ENCODE measurements at regions not wholly inside any gene's neighbourhood (a gene's known extent, or its start where the extent isn't known, plus 50 kb on each side); places are given as distances from the start of the nearest gene placed in this dataset.

DNA sequence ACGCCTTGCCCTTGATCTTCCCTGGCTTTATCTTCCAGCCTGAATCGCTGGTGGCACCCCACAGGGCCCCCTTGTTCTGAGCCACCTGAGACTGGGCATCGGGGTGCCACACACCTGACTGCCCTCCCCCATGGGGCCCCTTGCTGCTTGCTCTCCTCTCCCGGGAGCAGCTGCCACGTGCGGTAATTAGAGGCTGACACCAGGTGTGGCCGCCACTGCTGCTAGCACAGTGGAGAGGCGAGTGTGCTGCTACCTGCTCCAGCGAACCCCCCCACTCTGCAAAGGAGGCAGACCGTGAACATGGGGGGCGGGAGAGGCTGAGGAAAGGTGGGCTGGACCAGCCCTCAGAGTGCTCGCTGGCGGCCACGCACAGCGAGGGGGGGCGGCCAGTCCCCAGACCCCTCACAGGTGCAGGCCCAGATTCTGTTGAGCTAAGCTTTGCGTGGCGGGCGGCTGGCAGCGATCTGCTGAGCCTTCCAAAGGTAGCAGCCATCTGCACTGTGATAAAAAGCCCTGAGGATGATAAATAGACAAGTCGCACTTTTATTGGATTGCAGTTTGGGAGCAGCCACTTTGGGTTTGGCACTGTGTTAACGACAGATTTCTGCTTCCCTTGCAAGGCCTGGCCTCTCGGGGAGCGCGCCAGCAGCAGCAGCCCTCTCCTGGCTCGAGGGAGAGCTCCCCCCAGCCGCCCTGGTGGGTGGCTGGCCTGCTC is 167.9 kb upstream of the GSE1 start:
- no peaks in the 10 kb centered on the region for H3K36me3 Mint-ChIP-seq (ENCODE audit: low read depth)
- H3K27me3 Mint-ChIP-seq (ENCODE audit: low read depth) = peaks cover 2% of the 10 kb centered on the region
- TF ChIP-seq, protein P1, sequence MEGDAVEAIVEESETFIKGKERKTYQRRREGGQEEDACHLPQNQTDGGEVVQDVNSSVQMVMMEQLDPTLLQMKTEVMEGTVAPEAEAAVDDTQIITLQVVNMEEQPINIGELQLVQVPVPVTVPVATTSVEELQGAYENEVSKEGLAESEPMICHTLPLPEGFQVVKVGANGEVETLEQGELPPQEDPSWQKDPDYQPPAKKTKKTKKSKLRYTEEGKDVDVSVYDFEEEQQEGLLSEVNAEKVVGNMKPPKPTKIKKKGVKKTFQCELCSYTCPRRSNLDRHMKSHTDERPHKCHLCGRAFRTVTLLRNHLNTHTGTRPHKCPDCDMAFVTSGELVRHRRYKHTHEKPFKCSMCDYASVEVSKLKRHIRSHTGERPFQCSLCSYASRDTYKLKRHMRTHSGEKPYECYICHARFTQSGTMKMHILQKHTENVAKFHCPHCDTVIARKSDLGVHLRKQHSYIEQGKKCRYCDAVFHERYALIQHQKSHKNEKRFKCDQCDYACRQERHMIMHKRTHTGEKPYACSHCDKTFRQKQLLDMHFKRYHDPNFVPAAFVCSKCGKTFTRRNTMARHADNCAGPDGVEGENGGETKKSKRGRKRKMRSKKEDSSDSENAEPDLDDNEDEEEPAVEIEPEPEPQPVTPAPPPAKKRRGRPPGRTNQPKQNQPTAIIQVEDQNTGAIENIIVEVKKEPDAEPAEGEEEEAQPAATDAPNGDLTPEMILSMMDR (IDR thresholded peaks at IDR 0.05) = no peak
- H3K4me1 Mint-ChIP-seq (ENCODE audit: low read depth) = no peaks in the 10 kb centered on the region
- H3K27ac Mint-ChIP-seq (ENCODE audit: unreplicated experiment) = no peak overlapping the region
- no peak overlapping the region for H3K4me3 Mint-ChIP-seq (ENCODE audit: unreplicated experiment)
- DNase-seq (ENCODE audit: low spot score) = no peak
- H3K9me3 Mint-ChIP-seq (ENCODE audit: low read depth) = no peaks in the 10 kb centered on the region

DNA sequence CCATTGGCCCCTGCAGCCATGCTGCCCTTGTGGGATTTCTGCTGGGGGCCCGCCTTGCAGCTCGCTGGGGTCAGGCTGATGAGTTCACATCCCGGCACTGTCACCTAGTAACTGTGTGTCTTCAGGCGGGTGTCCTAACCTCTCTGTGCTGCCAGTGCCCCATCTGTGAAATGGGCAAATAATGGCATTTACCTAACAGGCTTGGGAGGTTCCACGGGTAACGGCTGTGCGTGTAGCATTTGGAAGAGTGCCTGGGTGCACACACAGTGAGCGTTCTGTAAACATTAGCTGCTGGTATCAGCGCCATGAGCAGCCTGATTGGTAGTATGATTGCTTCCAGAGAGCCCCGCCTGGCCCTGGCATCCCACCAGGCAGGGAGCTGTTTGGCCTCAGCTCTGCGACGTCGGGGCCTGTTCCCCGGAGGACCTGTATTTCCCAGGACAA is 167.3 kb upstream of the GSE1 start:
- H3K4me1 Mint-ChIP-seq (ENCODE audit: low read depth) = no peaks in the 10 kb centered on the region
- no peak overlapping the region for H3K27ac Mint-ChIP-seq (ENCODE audit: unreplicated experiment)
- H3K9me3 Mint-ChIP-seq (ENCODE audit: low read depth) = no peaks in the 10 kb centered on the region
- TF ChIP-seq, protein P1 (IDR thresholded peaks at IDR 0.05) = no peak
- no peaks in the 10 kb centered on the region for H3K36me3 Mint-ChIP-seq (ENCODE audit: low read depth)
- no peak for DNase-seq (ENCODE audit: low spot score)
- peaks cover 2% of the 10 kb centered on the region for H3K27me3 Mint-ChIP-seq (ENCODE audit: low read depth)
- no peak overlapping the region for H3K4me3 Mint-ChIP-seq (ENCODE audit: unreplicated experiment)

DNA sequence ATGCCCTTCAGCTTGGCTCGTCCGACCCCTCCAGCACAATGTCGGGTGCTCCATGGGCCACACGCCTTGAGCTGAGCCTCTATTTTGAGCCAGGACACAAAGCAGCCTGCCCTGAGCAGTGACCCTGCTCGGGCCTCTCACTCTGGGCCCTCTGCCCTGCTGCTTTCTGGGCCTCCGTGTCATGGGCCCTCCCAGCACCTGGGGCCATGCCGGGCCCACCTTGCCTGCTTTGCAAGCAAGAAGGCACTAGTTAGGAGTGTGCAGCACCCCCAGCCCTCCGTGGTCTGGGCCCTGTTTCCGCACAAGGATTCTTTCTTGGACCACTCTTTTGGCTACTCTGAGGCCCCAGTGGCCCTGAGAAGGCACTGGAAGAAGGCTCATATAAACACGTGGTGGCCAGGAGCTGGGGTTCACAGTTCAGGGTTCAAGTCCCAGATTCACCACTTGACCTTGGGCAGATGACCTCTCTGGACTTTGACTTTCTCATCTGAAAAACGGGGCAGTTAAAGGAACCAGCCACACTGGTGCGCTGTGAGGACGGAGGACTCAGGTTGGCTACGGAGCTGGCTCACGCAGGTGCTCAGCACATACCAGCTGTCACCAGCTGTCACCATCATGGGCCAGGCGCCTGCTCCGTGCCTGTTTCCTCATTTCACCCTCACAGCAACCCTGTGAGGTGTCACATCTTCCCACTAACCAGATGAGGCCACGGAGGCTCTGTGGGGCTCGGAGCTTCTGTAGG is 166.0 kb upstream of the GSE1 start:
- H3K4me3 Mint-ChIP-seq (ENCODE audit: unreplicated experiment) = no peak overlapping the region
- no peaks in the 10 kb centered on the region for H3K9me3 Mint-ChIP-seq (ENCODE audit: low read depth)
- H3K27ac Mint-ChIP-seq (ENCODE audit: unreplicated experiment) = no peak overlapping the region
- H3K27me3 Mint-ChIP-seq (ENCODE audit: low read depth) = peaks cover 2% of the 10 kb centered on the region
- no peak for DNase-seq (ENCODE audit: low spot score)
- H3K4me1 Mint-ChIP-seq (ENCODE audit: low read depth) = no peaks in the 10 kb centered on the region
- no peaks in the 10 kb centered on the region for H3K36me3 Mint-ChIP-seq (ENCODE audit: low read depth)
- TF ChIP-seq, protein P1 (IDR thresholded peaks at IDR 0.05) = no peak

DNA sequence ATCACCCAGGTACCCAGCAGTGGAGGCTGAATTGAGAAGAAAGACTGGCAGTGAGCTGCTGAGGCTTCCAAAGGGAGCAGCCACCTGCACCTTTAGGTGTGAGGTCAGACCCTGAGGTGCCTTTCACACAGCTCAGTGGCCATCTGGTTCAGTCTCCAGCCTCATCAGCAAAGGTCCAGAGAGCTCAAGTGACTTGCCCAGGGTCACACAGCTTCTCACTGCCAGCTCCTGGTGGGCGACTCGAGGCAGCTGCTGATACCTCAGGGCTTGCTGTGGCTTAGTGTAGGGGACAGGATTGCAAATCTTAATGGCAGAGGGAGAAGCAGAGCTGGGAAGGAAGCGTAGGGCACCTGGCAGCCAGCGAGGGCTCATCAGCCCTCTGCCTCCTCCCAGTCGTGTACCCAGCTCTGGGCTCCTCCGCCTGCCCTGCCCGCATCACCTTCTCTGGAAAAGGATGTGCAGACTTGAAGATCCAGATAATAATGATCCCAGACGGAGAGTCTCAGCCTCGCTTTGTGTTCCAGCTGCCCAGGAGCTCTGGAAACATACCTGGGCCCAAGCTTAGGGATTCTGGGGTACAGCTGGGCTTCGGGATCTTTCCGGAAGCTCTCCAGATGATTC is 165.3 kb upstream of the GSE1 start:
- peaks cover under 1% of the 10 kb centered on the region for H3K4me1 Mint-ChIP-seq (ENCODE audit: low read depth)

More for the DNA sequence above, 165.3 kb upstream of the GSE1 start:
- Mint-ChIP-seq H3K9me3 (ENCODE audit: low read depth) (no peaks in the 10 kb centered on the region), H3K27ac (ENCODE audit: unreplicated experiment) (no peak overlapping the region), H3K36me3 (ENCODE audit: low read depth) (no peaks in the 10 kb centered on the region), H3K4me3 (ENCODE audit: unreplicated experiment) (no peak overlapping the region), H3K27me3 (ENCODE audit: low read depth) (peaks cover 2% of the 10 kb centered on the region)
- no peak for DNase-seq (ENCODE audit: low spot score)
- TF ChIP-seq, protein P1 (IDR thresholded peaks at IDR 0.05) = no peak

Measured in chondrocyte (in vitro differentiated cells).